HepG2 (cell line): ENCODE measurements at regions not wholly inside any gene's neighbourhood (a gene's known extent, or its start where the extent isn't known, plus 50 kb on each side); places are given as distances from the start of the nearest gene placed in this dataset.

Experiments used
- ATAC-seq: fragments of 200-7000 bp; cut with Tn5 transposase; 3 replicates; pipeline ENCODE4 v1.9.1; 2020; ENCODE audit warnings: mild to moderate bottlenecking, moderate library complexity
- BruUV-seq: library from RNA; stranded (reverse); fragments of 400-500 nt; replicated peaks from 2 replicates; lab custom pipeline; 2021; lab: Mats Ljungman, UMichigan
- CTCF ChIA-PET: fragments of 300-600 bp; formaldehyde crosslinking; extraction: SDS; loops from one replicate; lab custom pipeline; 2021; ENCODE audit warnings: low total read pairs, inconsistent platforms, low intra/inter-chr PET ratio; lab: Yijun Ruan, JAX
- POLR2A ChIA-PET: fragments of 350-600 bp; sonication (Branson Sonifier 250); formaldehyde crosslinking; loops from one replicate; lab custom pipeline; 2020; ENCODE audit warnings: antibody characterized with exemption, inconsistent platforms; lab: Yijun Ruan, JAX
- DNase-seq: peaks from one replicate; pipeline ENCODE4 v3.0.0-alpha.2; 2015; ENCODE audit warnings: low spot score
- FAIRE-seq: peaks from 3 replicates; lab custom pipeline; 2011; peaks lifted over from hg19 to GRCh38; lab: Jason Lieb, UNC
- H2AFZ ChIP-seq: one replicate; pipeline ENCODE4 v1.6.1; 2011; ENCODE audit warnings: low read length, inconsistent platforms
- H3K27ac ChIP-seq: fragments of 300-600 bp; 3 replicates; pipeline ENCODE4 v1.8.0; 2011; ENCODE audit warnings: mixed run types, mild to moderate bottlenecking, mixed read lengths, low read length, inconsistent platforms; ENCODE audit not compliant: insufficient read depth; ENCODE audit errors: extremely low read length
- H3K27me3 ChIP-seq, 2 experiments: fragments of 200-600 bp in 1 of 2; 2 replicates in 1 of 2; 3 replicates in 1 of 2; pipeline versions ENCODE4 v1.6.0 to v1.8.0; 2011; ENCODE audit warnings: low read length in 2 of 2, mild to moderate bottlenecking in 2 of 2, moderate library complexity in 2 of 2, inconsistent platforms in 1 of 2; ENCODE audit not compliant: insufficient read depth in 2 of 2, control insufficient read depth in 1 of 2
- H3K36me3 ChIP-seq, 2 experiments: fragments of 200-600 bp in 1 of 2; replicated peaks in 1 of 2; 2 replicates in 1 of 2; 3 replicates in 1 of 2; pipeline versions ENCODE4 v1.5.1 to v1.8.0; 2011; ENCODE audit warnings: low read length in 2 of 2, inconsistent platforms in 1 of 2; ENCODE audit not compliant: insufficient read depth in 2 of 2, control insufficient read depth in 1 of 2
- H3K4me1 ChIP-seq: 2 replicates; pipeline ENCODE4 v1.5.1; 2012; ENCODE audit warnings: low read length, inconsistent platforms; ENCODE audit not compliant: insufficient read depth
- H3K4me2 ChIP-seq: 2 replicates; pipeline ENCODE4 v1.6.0; 2011; ENCODE audit warnings: low read depth, low read length, inconsistent platforms
- H3K4me3 ChIP-seq, 3 experiments: fragments of 200-600 bp in 1 of 3; sonication (generic), shearing (Covaris generic) in 1 of 3; replicated peaks in 1 of 3; 2 replicates each; pipeline ENCODE4 v1.5.1; 2011 to 2016; ENCODE audit warnings: low read length in 3 of 3, inconsistent platforms in 2 of 3, low read depth in 2 of 3, mild to moderate bottlenecking in 2 of 3, control low read depth in 1 of 3, mixed read lengths in 1 of 3; ENCODE audit not compliant: insufficient read depth in 1 of 3
- H3K79me2 ChIP-seq: one replicate; pipeline ENCODE4 v1.6.1; 2011; ENCODE audit warnings: low read length, inconsistent platforms; ENCODE audit not compliant: insufficient read depth
- H3K9ac ChIP-seq: 2 replicates; pipeline ENCODE4 v1.6.0; 2011; ENCODE audit warnings: mild to moderate bottlenecking, low read depth, low read length, inconsistent platforms; ENCODE audit not compliant: insufficient read depth
- H3K9me3 ChIP-seq: 2 replicates; pipeline ENCODE4 v1.5.1; 2012; ENCODE audit warnings: mild to moderate bottlenecking, low read length
- H4K20me1 ChIP-seq: 2 replicates; pipeline ENCODE4 v1.6.0; 2011; ENCODE audit warnings: inconsistent platforms, mild to moderate bottlenecking, low read length, moderate library complexity; ENCODE audit not compliant: insufficient read depth
- CHD2 ChIP-seq: IDR thresholded peaks from 2 replicates; pipeline ENCODE4 v1.6.1; 2011; ENCODE audit warnings: low read depth, low read length, improper control_type of control experiment
- GABPA ChIP-seq, 2 experiments: IDR thresholded peaks; 2 replicates each; pipeline ENCODE4 v1.6.1; 2011 to 2016; ENCODE audit warnings: low read depth in 2 of 2, low read length in 1 of 2, missing biosample characterization in 1 of 2, missing genetic modification characterization in 1 of 2
- GLI4 ChIP-seq: sonication (generic); formaldehyde crosslinking; IDR thresholded peaks from 2 replicates; pipeline ENCODE4 v1.5.1; 2020; ENCODE audit warnings: missing genetic modification reagents, mild to moderate bottlenecking, moderate library complexity, borderline replicate concordance
- HINFP ChIP-seq: sonication (generic); formaldehyde crosslinking; IDR thresholded peaks from 2 replicates; pipeline ENCODE4 v1.4.0; 2020; ENCODE audit warnings: low read depth, mild to moderate bottlenecking, missing genetic modification reagents
- HNRNPH1 ChIP-seq: fragments of 200-400 bp; formaldehyde crosslinking; optimal IDR thresholded peaks from 2 replicates; pipeline ENCODE3; 2017; ENCODE audit warnings: mild to moderate bottlenecking, low read depth, low read length
- ZEB1 ChIP-seq: IDR thresholded peaks from 2 replicates; pipeline ENCODE4 v1.6.1; 2012; ENCODE audit warnings: mild to moderate bottlenecking, low read depth, inconsistent platforms; ENCODE audit not compliant: insufficient replicate concordance
- ZNF234 ChIP-seq: sonication (generic); formaldehyde crosslinking; conservative IDR thresholded peaks from 2 replicates; pipeline ENCODE4 v1.5.1; 2020; ENCODE audit warnings: mild to moderate bottlenecking, missing genetic modification reagents
- ZNF333 ChIP-seq: sonication (generic); formaldehyde crosslinking; IDR thresholded peaks from 2 replicates; pipeline ENCODE4 v1.4.0; 2020; ENCODE audit warnings: mild to moderate bottlenecking, missing genetic modification reagents, borderline replicate concordance
- ZNF543 ChIP-seq: sonication (generic); formaldehyde crosslinking; IDR thresholded peaks from 2 replicates; pipeline ENCODE4 v1.4.0; 2020; ENCODE audit warnings: mild to moderate bottlenecking, missing genetic modification reagents
- ZNF558 ChIP-seq: sonication (generic); formaldehyde crosslinking; IDR thresholded peaks from 2 replicates; pipeline ENCODE4 v1.9.0; 2022; ENCODE audit warnings: mild to moderate bottlenecking, missing genetic modification reagents, borderline replicate concordance
- ZNF563 ChIP-seq: sonication (generic); formaldehyde crosslinking; IDR thresholded peaks from 2 replicates; pipeline ENCODE4 v1.8.0; 2022; ENCODE audit warnings: mild to moderate bottlenecking, moderate library complexity, missing genetic modification reagents
- ZNF800 ChIP-seq: sonication (generic); formaldehyde crosslinking; IDR thresholded peaks from 2 replicates; pipeline ENCODE4 v1.4.0; 2020; ENCODE audit warnings: missing genetic modification reagents
- WGBS: methylation state at CpG from one replicate; pipeline ENCODE4 v1.1.6; 2017; ENCODE audit warnings: low lambda C conversion rate; 5-methylcytosine and 5-hydroxymethylcytosine counted together
- in situ Hi-C: cut with HindIII; loops from 2 replicates; pipeline ENCODE4 v1.10.0; 2017; ENCODE audit warnings: low pct_unique_long_range_greater_than_20kb; ENCODE audit not compliant: extremely low pct_ligation_motif_present
- intact Hi-C: fragments of 100-400 bp; cut with micrococcal nuclease; formaldehyde crosslinking; loops from one replicate; pipeline ENCODE4 v1.10.0; 2022; ENCODE audit not compliant: unreplicated experiment

GRCh38 chr10:83673316-83673715 lies 466.0 kb upstream of the GHITM start:
- no peak for ATAC-seq
- Histone ChIP-seq H2AFZ (no peak overlapping the region), H3K27me3 (no peaks in the 10 kb centered on the region), H4K20me1 (no peaks in the 10 kb centered on the region), H3K79me2 (no peaks in the 10 kb centered on the region), H3K9me3 (peaks cover 42% of the 10 kb centered on the region), H3K27ac (no peak overlapping the region), H3K4me3 (no peak overlapping the region), H3K4me1 (no peaks in the 10 kb centered on the region), H3K9ac (no peak overlapping the region), H3K36me3 (no peaks in the 10 kb centered on the region), H3K4me2 (no peak overlapping the region)
- WGBS = 4% methylated on average over 3 of the region's 3 CpGs
- no TSS peak for BruUV-seq
- DNase-seq = no peak
- TF ChIP-seq ZNF558 (CRISPR knock-in tag) = no peak
- no peak for TF ChIP-seq CHD2
- no peak for TF ChIP-seq ZNF563 (CRISPR knock-in tag)
- intact Hi-C loops = no loop called here
- ChIA-PET POLR2A (no interaction called here), CTCF (no interaction called here)
- no peak for FAIRE-seq
- in situ Hi-C loops = no loop called here

- no TSS peak for BruUV-seq
- Histone ChIP-seq H3K36me3 (no peaks in the 10 kb centered on the region), H3K27ac (no peak overlapping the region), H3K79me2 (no peaks in the 10 kb centered on the region), H3K9ac (no peak overlapping the region), H3K4me1 (no peaks in the 10 kb centered on the region), H4K20me1 (no peaks in the 10 kb centered on the region), H3K9me3 (peaks cover 13% of the 10 kb centered on the region), H2AFZ (no peak overlapping the region), H3K4me3 (no peak overlapping the region), H3K4me2 (no peak overlapping the region), H3K27me3 (no peaks in the 10 kb centered on the region)
- WGBS = 6% methylated on average over 4 of the region's 4 CpGs
- no peak for FAIRE-seq
- DNase-seq = no peak
- CTCF ChIA-PET = no interaction called here
- in situ Hi-C loops (no loop called here), intact Hi-C loops (no loop called here)
- POLR2A ChIA-PET = no interaction called here
- no peak for ATAC-seq
- no peak for TF ChIP-seq ZNF543
- TF ChIP-seq ZNF333 (CRISPR knock-in tag) = no peak
- no peak for TF ChIP-seq ZNF234
- TF ChIP-seq GABPA (IDR thresholded peaks at IDR 0.05; ENCODE audit: low read depth, low read length) = no peak
- TF ChIP-seq GABPA (CRISPR knock-in tag; IDR thresholded peaks at IDR 0.05; ENCODE audit: low read depth) = no peak
- no peak for TF ChIP-seq ZEB1
- no peak for TF ChIP-seq HNRNPH1
- no peak for TF ChIP-seq GLI4
- TF ChIP-seq ZNF800 (CRISPR knock-in tag) = no peak
- TF ChIP-seq HINFP (CRISPR knock-in tag) = no peak
Measured at GRCh38 chr10:83677795-83678194, 461.5 kb upstream of the GHITM start.
